NT2/D1 (cell line): ENCODE measurements at regions not wholly inside any gene's neighbourhood (a gene's known extent, or its start where the extent isn't known, plus 50 kb on each side); places are given as distances from the start of the nearest gene placed in this dataset.
"Not testable (repeated sequence)": the region's sequence is repeated elsewhere in the genome, so short reads cannot be mapped to it uniquely, and the experiment has no call there.

Experiments
- DNase-seq: peaks from one replicate; pipeline ENCODE4 v3.0.0-alpha.2; 2011; ENCODE audit warnings: low read depth, low spot score
- H3K27me3 ChIP-seq: 2 replicates; pipeline ENCODE4 v1.6.0; 2011; ENCODE audit warnings: mild to moderate bottlenecking; ENCODE audit not compliant: insufficient read length, insufficient read depth
- H3K36me3 ChIP-seq: 2 replicates; pipeline ENCODE4 v1.6.1; 2011; ENCODE audit warnings: mild to moderate bottlenecking, low read length, mixed read lengths; ENCODE audit not compliant: insufficient read depth, insufficient read length
- H3K4me1 ChIP-seq: 2 replicates; pipeline ENCODE4 v1.5.1; 2011; ENCODE audit not compliant: insufficient read depth, insufficient read length
- H3K4me3 ChIP-seq: 2 replicates; pipeline ENCODE4 v1.5.1; 2011; ENCODE audit warnings: low read depth; ENCODE audit not compliant: insufficient read length
- H3K9ac ChIP-seq: 2 replicates; pipeline ENCODE4 v1.6.0; 2011; ENCODE audit warnings: low read depth; ENCODE audit not compliant: insufficient read length
- H3K9me3 ChIP-seq: 2 replicates; pipeline ENCODE4 v1.5.1; 2011; ENCODE audit warnings: mild to moderate bottlenecking, low read length; ENCODE audit not compliant: insufficient read depth
- SUZ12 ChIP-seq: IDR thresholded peaks from 2 replicates; pipeline ENCODE4 v1.6.1; 2011; ENCODE audit not compliant: insufficient read length, insufficient read depth; ENCODE audit errors: extremely low read depth
- YY1 ChIP-seq: IDR thresholded peaks from 2 replicates; pipeline ENCODE4 v1.6.1; 2011; ENCODE audit not compliant: insufficient read length, insufficient read depth
- ZNF274 ChIP-seq: IDR thresholded peaks from 2 replicates; pipeline ENCODE4 v1.6.1; 2011; ENCODE audit warnings: mild to moderate bottlenecking, low read depth, low read length

DNA sequence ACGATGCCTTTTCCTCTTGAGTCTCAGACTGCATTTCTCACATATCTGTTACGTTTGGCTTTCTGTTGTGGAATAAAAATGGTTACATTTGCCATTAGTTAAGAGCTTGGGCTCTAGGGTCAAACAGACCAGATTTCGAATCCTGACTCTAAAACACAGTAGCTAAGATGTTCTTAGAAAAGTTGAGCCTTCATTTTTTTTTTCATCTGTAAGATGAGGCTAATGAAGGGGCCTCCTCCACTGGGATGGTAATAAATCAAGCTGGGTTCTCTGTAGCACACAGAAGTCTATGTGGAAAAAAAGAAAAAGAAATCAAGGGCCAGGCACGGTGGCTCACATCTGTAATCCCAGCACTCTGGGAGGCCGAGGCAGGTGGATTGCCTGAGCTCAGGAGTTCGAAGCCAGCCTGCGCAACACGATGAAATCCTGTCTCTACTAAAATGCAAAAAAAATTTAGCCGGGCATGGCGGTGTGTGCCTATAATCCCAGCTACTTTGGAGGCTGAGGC, 49.9 kb upstream of the CAPRIN1 start:
- no peak for TF ChIP-seq YY1
- TF ChIP-seq SUZ12: no peak
- TF ChIP-seq ZNF274: no peak
- no peaks in the 10 kb centered on the region for H3K36me3 ChIP-seq
- DNase-seq: no peak
- H3K4me3 ChIP-seq: no peak overlapping the region
- H3K9ac ChIP-seq: no peak overlapping the region
- no peaks in the 10 kb centered on the region for H3K9me3 ChIP-seq
- H3K4me1 ChIP-seq: no peaks in the 10 kb centered on the region
- H3K27me3 ChIP-seq: peaks cover 7% of the 10 kb centered on the region

DNA sequence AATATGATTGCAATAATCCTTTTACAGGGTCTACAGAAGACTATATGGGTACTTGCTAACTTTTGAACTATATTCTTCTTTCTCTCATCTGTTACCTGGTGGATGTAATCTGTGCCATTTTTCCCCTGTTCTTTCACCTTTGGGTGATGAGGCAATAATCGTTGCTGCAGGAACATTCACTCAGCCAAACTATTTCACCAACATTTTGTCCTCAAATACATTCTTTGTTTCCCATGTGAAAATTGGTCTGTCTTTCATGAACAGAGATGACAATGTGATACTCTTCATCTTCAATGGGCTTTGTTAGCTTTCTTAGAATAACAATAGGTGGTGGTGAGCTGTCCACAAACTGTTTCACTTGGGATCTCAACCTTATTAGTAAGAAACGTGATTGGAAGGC, 52.1 kb upstream of the CAPRIN1 start:
- DNase-seq: no peak
- Histone ChIP-seq H3K4me1 (no peaks in the 10 kb centered on the region), H3K9ac (no peak overlapping the region), H3K27me3 (peaks cover 13% of the 10 kb centered on the region), H3K4me3 (no peak overlapping the region), H3K36me3 (no peaks in the 10 kb centered on the region), H3K9me3 (no peaks in the 10 kb centered on the region)
- no peak for TF ChIP-seq YY1
- TF ChIP-seq SUZ12: no peak
- TF ChIP-seq ZNF274: no peak

DNA sequence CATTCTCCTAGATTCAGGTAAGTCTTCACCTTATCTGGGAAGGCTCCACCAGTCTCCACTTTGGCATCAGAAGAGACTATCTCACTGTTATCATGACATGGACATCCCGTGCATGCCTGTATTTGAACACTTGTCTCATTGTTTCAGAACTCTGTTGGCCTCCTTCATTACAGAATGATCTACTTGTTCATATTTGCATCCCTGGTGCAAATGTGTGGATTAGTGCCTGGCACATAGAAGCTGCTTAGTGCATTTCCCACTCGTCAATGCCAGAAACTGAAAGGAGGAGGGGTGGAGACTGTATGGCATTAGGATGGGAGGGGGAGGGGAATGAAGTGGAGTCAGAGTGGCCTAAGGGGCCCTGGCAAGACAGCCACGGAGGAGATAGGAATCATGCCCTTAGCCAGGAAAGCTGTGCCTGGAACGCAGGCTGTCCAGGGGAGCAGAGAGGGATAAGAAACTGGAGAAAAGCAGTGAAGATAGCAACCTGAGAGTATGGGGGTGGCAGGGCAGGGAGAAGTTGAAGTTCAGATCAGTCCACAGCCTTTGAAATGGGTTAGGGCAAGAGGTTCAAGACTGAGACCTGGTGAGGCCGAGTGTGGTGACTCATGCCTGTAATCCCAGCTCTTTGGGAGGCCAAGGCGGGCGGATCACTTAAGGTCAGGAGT, 53.8 kb upstream of the CAPRIN1 start:
- Histone ChIP-seq H3K9me3 (no peaks in the 10 kb centered on the region), H3K36me3 (no peaks in the 10 kb centered on the region), H3K4me1 (no peaks in the 10 kb centered on the region), H3K9ac (no peak overlapping the region), H3K4me3 (no peak overlapping the region), H3K27me3 (peaks cover 13% of the 10 kb centered on the region)
- TF ChIP-seq YY1 (no peak), ZNF274 (no peak)
- DNase-seq: no peak

DNA sequence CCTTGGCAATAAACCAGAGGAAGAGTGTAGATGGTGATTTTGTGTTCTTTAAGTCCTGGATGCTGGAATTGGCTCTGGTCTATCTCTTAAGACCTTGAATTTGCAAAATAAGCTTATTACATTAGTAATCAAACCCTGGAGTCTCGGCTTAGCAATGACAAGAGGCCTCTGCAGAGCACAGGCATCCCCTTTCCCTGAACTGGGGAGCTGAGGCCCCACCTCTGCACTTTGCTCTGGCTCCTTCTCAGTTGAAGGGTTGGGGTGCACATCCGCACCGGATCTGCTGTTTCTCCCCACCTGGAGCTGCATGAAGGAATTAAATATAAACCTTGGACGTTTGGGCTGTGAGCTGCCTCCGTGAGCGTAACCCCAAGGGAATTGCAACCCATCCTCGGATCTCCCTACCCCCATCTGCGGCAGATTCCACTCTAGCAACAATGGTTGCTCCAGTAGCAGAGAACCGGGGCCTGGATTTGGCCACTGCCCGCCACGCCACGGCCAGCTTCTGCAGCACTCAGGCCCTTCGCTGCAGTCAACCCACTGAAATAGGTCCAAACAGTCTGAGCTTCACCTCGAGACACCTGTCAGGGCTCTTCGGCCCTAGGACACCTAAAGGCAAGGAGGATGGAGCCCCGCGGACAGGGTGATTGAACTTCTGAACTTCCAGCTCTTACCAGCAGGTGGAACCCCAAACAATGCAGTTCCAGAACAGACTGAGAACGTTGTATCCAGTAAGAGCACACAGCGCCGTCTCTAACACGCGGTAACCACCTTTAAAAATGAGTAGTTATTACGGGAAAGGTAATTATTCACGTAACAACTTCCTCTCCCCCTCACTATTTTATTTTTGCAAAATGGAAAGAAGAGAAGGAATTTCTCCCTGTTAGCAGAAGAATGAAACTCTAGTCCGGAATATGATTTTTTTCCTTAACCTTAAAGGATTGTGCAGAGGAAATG, 54.8 kb upstream of the CAPRIN1 start:
- TF ChIP-seq ZNF274 (no peak), SUZ12 (no peak), YY1 (no peak)
- H3K4me3 ChIP-seq: no peak overlapping the region
- peak; percentile 35 for DNase-seq
- H3K36me3 ChIP-seq: no peaks in the 10 kb centered on the region
- no peaks in the 10 kb centered on the region for H3K9me3 ChIP-seq
- H3K4me1 ChIP-seq: no peaks in the 10 kb centered on the region
- H3K9ac ChIP-seq: no peak overlapping the region
- peaks cover 13% of the 10 kb centered on the region for H3K27me3 ChIP-seq

DNA sequence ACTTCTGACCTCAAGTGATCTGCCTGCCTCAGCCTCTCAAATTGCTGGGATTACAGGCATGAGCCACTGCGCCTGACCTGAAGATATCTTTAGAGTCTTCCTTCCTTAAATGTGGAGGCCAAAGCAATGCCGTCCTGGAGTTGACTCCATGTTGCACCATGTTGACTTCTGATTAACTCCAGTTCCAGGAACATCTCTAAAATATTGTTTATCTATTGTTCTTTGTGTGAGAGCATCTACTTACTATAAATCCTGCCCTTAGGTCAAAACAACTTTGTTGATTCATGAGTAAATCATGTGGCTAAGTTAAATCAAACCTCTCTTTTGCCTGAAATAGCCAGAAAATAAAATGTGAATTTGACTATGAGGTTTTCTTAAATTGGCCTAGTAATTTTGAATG, 56.6 kb upstream of the CAPRIN1 start:
- H3K36me3 ChIP-seq: no peaks in the 10 kb centered on the region
- DNase-seq: no peak
- TF ChIP-seq YY1: no peak
- no peak for TF ChIP-seq SUZ12
- TF ChIP-seq ZNF274: no peak
- no peak overlapping the region for H3K4me3 ChIP-seq
- H3K9ac ChIP-seq: no peak overlapping the region
- no peaks in the 10 kb centered on the region for H3K9me3 ChIP-seq
- H3K4me1 ChIP-seq: no peaks in the 10 kb centered on the region
- peaks cover 13% of the 10 kb centered on the region for H3K27me3 ChIP-seq

DNA sequence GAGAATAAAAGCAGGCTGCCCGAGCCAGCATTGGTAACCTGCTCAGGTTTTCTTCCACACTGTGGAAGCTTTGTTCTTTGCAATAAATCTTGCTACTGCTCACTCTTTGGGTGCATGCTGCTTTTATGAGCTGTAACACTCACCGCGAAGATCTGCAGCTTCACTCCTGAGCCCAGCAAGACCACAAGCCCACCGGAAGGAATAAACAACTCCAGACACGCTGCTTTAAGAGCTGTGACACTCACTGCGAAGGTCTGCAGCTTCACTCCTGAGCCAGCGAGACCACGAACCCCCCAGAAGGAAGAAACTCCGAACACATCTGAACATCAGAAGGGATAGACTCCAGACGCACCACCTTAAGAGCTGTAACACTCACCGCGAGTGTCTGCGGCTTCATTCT, 60.4 kb upstream of the CAPRIN1 start:
- H3K27me3 ChIP-seq, H3K4me3 ChIP-seq, H3K9me3 ChIP-seq, H3K4me1 ChIP-seq, H3K9ac ChIP-seq, DNase-seq, H3K36me3 ChIP-seq: not testable (repeated sequence)

DNA sequence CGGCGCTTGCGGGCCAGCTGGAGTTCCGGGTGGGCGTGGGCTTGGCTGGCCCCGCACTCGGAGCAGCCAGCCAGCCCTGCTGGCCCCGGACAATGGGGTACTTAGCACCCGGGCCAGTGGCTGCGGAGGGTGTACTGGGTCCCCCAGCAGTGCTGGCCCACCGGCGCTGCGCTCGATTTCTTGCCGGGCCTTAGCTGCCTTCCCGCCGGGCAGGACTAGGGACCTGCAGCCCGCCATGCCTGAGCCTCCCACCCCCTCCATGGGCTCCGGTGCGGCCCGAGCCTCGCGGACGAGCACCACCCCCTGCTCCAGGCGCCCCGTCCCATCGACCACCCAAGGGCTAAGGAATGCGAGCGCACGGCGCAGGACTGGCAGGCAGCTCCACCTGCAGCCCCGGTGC, 61.4 kb upstream of the CAPRIN1 start:
- not testable (repeated sequence) for H3K9me3 ChIP-seq, H3K9ac ChIP-seq, H3K27me3 ChIP-seq

More for the DNA sequence above, 61.4 kb upstream of the CAPRIN1 start:
- not testable (repeated sequence) for DNase-seq, H3K4me1 ChIP-seq, H3K4me3 ChIP-seq, H3K36me3 ChIP-seq
